SKM-1 (cell line): ENCODE measurements at regions not wholly inside any gene's neighbourhood (a gene's known extent, or its start where the extent isn't known, plus 50 kb on each side); places are given as distances from the start of the nearest gene placed in this dataset.

Source experiments
- DNase-seq: peaks from one replicate; lab custom pipeline; 2025; ENCODE audit not compliant: unreplicated experiment; lab: John Stamatoyannopoulos, UW

DNA sequence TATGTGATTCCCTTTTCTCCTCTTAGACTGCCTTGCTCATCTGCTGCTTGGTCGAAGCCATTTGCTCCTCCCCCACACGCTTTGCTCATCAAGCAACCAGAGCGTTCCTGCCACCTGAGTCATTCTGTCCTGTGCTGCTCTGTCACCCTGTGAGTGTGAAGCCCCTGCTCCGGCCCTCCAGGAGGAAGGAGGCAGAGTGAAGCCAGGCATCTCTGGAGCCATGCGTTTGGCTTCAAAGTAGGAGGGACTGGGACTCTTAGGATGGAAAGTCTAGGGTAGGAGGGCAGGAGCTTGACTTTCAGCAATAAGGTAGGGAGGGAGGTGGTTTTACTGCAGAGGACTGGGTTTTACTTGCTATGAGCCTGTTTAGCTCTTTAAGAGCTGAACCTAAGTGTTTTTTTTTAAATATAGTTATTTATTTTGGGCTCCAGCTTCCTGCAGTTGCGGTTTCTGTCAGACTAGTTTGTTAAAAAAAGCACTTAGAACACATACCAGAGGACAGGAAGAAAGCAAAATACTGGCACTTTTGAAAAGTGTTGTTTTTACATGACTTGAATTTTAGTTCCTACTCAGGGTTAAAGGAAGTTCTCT is 63.6 kb downstream of the SPINK2 start:
- DNase-seq = peak; percentile 24

DNA sequence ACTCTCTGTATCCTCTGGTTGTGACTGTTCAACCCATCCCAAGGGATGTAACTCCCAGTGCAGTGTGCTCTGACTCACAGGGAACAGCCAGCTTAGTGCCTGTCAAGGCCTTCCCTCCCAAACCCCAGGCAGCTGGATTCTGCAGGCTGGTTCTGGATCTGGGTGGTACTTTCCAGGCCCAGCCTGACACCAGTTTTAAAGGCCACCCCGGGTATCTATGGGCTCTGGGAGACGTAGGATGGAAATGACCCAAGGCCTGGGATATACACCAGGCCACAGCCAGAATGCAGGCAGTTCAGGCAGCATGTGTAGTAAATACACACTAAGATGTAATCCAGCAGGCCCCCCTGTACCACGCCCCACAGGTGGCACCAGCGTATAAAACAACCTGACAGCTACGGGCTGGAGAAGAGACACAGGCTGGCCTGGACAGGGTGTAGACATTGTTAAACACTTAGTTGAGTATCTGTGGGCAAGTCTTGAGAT is 64.2 kb downstream of the SPINK2 start:
- no peak for DNase-seq

DNA sequence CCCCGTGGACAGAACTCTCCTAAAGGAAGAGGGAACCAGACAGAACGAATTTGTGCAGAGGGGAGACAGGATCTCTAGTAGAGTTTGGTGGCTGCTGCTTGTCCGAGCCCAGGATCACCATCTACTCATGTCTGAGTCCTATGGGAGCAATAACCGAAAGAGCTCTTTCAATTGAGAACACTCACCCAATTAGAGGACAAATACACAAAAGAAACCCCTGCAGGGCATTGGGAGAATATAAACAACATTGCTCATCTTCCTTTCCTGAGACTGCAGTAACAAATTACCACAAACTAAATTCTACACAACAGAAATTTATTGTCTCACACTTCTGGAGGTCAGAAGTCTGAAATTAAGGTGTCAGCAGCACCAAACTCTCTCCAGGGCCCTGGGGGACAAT is 65.6 kb downstream of the SPINK2 start:
- DNase-seq = no peak

DNA sequence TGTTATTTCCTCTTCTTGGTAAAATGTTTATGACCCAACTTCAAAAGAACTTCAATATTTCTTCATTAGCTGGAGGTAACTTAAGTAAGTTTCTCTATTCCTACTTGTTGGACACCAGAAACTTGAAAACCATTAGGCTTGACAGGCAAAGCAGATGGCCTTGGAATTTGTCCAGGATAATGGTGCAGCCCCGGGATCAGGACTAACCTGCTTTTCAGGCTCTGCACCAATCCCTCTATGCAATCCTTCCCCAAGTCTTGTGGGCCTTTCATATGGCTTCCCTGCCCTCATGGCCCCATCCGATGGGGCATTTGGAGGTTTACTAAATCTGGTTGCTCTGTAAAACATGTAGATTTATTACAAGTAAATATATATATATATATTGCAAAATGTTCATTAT is 68.5 kb downstream of the SPINK2 start:
- no peak for DNase-seq

DNA sequence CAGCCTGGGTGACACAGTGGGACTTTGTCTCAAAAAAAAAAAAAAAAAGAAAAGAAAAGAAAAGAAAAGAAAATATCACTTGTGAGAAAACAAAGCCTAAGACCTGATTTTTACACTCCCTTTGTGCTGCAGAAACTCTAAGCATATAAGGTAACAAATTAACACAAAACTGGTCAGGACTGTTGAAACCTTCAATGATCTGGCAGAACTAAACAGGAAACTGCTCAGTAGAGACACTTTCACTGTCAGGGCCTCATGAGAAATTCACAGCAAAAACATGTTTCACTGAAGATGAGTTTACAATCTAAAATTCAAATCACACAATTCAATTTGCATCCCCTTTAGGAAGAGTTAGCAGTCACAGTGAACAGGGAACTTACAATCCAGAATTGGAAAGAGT is 69.1 kb upstream of the HOPX start:
- DNase-seq = no peak

DNA sequence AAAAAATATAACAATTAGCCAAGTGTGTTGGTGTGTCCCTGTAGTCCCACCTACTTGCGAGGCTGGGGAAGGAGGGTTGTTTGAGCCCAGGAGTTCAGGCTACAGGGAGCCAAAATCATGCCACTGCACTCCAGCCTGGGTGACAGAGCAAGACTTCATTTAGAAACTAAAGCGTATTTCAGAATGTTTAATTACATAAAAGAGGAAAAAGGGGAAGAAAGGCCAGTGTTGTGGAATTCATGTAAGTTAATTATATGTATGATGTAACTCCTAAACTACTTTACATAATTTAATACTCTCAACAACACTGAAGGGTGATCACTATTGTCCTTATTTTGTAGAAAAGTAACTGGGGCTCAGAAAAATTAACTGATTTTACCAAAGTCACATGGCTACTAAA is 67.2 kb upstream of the HOPX start:
- no peak for DNase-seq

DNA sequence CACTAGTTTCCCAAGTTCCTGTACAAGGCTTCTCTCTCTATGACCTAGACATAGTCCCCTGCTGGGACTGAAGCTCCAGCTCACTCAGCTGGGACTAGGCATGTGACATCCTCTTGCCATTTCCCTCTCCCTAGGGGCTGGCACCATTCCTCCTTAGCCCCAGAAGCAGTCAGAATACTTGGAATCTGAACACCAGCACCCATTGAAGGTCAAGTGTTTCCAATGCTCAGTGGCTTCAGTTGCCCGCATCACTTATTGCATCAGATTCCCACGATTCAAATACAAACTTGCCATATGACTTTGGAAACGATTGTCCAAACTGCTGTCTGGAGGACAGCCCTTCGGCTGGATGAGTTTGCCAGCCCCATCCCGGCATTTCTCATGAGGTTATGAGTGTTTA is 65.5 kb upstream of the HOPX start:
- DNase-seq = no peak

DNA sequence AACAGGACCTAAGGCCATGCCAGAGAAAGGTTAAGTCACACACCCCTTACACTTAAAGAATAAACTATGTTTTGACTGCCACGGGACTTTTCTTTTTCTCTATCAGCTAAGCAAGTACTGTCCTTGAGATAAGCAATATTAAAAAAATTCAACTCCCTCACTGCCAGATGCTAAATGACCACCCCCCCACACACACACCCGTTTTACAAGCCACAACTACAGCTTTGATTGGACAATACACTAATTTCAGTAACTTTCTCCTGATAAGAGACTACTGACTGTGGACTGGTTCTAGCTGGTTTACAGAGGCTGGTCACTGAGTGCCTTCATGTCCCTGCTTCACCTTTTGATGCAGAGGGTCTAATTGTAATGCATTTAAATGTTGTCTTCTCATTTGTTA is 63.9 kb upstream of the HOPX start:
- DNase-seq = no peak

DNA sequence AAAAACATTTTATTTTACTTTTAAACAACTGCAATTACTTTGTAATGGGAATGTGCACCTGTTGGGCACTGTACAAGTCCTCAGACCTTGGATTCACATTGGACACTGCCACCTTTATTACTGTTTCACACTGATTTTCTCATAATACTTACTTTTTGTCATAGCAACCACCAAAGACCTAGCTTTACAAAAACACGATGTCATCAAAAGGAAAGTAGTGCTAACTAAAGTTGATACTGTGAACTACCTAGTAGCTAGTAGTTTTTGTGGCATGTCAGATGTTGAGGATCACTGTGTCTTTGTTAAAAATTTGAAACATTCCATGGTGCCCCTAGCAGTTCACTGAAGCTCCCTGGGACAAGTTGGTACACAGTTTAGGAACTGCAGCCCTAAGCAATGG is 62.9 kb upstream of the HOPX start:
- DNase-seq = no peak

DNA sequence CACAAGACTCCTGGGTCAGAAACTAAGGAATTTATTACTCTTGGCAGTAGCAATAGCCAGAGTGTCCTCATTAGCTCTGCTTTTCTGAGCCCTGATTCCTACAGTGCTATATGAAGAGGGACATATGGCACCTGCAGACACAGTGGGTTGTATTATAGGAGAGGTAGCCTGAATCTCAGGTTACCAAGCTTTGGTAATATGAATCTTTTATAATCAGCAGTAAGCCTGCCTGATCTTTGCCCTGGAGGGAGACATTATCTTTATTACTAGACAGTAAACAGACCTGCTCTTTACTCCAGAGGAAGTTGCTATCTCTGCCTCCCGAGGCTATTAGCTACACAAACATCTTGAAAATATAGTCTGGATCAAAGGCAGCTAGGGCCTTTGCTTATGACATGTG is 62.5 kb upstream of the HOPX start:
- DNase-seq = no peak

DNA sequence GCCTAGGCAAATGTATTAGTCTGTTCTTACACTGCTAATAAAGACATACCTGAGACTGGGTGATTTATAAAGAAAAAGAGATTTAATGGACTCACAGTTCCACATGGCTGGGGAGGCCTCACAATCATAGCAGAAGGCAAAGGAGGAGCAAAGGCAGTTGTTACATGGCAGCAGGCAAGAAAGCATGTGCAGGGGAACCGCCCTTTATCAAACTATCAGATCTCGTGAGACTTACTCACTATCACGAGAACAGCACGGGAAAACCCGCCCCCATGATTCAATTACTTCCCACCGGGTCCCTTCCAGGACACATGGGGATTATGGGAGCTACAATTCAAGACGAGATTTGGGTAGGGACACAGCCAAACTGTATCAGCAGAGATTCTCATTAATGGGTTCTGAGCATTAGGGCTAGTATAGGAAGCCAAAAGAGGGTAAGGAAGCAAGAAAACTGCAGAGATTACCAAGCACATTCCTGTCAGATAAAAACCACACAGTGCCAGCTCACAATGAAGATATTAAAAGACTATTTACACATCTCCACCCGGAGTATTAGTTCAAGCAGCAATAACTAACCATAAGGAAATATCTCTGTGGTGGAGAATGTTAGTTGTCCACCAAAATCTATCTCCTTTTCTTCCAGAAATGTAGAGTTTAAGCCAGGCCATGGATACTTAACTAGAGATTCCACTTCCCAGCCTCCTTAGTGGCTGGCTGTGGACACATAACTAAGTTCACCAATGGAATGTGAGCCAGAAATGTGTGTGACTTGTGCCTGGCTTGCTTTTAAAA is 61.2 kb upstream of the HOPX start:
- no peak for DNase-seq

DNA sequence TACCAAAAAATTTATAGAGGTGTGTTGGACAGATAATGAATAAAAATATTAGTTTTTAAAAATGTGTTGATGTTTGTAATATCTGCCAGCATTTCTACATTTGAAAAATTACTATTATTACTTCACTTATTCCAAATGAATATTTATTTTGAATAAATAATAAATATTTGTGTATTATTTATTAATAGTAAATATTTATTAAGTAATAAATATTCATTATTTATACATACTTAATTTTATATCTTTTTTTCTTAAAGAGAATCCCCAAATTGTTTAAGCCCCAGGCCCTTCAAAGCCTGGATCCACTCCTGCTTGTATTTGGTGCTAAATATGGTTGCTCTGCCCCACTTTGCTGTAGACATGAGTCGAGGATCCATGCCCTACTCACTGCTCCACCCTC is 60.5 kb upstream of the HOPX start:
- no peak for DNase-seq

DNA sequence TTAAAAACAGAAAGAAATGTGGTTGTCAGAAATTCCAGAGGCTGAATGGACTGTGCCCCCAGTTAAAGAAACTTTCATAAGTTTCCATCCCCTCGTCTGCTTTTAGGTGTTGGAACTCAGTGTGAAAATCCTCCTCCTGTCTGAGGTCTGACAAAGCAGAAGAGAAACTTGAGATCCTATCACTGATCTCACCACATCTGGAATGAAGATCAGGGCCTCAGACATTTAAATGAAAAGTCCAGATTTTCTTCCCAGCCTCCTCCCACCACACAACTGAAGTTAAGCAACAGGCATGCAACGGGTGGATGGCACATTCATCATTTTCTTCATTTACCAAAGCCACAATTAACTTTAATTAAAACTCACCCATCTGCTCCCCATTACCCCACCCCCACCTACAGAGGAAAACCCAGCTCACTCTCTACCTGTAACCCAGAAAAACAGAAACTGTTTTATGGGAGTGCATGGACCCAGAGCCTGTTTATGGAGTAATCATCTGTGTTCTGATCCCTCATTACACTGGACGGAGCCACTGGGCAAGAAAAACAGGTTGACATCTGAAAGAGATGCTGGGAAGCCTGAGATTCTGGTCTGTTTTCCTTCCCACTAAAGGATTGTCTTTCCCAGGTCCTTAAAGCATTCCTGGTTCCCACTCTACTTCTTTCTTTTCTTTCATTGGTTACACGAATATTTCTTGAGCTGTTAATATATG is 58.1 kb upstream of the HOPX start:
- DNase-seq = no peak

DNA sequence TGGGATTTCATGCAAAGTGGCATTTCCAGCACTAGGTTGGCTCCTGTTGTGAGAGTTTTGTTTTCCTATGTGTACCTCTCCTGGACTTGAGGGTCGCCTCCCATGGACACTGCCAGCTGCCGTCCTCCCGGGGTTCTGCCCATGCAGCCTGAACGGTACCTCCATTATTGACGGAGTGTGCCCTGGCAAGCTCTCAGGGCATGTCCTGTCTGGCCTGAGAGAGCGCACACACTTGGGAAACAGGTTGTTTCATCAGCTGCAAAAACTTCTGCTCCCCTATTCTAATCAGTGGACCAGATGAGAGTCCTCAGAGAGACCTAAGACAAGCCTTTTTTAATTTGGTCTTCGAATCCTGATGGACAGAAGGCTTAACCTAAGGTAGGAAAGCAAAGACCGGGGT is 56.6 kb upstream of the HOPX start:
- DNase-seq = no peak

DNA sequence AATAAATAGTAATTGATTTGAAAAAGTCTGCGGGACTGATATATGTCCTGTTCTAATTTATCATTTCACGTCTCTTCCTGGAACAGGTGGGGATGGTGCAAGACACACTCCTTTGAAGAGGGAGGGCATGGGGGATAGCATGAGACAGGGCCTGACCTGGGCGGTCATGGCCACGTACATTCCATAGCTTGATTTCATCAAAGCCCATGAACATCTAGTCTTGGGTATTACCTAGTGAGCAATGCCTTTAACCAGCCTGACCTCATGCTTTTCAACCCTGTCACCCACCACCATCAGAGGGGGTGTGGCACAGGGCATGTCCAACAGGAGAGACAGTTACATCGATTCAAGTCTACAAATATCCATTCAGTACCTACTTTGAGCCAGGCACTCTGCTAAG is 52.3 kb upstream of the HOPX start:
- DNase-seq = no peak

DNA sequence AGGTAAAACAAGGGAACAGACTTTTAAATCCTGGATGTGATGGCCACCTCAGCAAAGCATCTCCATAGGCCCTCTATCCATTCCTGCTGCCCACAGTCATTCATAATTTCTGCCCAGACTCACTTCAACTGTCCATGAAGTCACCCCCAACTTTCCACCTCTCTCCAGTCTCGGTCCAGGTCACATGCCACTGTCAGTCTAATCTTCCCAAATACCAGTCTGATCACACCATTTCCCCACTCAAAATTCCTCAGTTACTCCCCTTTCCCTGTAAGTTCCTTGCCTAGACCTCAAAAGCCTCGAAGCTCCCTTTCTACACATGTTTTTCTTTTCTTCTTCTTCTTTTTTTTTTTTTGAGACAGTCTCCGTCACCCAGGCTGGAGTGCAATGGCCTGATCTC is 51.2 kb upstream of the HOPX start:
- no peak for DNase-seq

DNA sequence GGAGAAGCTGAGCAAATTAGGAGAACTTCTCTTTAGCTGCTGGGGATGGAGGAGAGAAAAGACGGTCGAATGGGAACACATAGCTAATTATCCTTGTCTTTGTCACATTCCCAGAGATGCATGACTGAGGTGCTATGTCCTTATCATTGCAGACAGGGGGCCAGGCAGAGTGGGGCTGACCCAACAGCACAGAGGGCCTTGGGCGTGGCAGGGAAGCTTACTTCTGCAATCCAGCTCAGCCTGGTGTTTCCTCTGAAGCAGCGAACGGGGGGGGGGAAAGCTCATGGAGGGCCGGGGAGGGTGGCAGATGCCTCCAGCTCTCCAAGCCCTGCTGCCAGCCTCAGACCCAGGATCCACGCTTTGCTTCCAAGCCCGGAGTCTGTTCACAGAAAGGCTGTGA is 50.8 kb upstream of the HOPX start:
- DNase-seq = peak; percentile 37
